ENCODE measurements at regions not wholly inside any gene's neighbourhood (a gene's known extent, or its start where the extent isn't known, plus 50 kb on each side); places are given as distances from the start of the nearest gene placed in this dataset.

DNA sequence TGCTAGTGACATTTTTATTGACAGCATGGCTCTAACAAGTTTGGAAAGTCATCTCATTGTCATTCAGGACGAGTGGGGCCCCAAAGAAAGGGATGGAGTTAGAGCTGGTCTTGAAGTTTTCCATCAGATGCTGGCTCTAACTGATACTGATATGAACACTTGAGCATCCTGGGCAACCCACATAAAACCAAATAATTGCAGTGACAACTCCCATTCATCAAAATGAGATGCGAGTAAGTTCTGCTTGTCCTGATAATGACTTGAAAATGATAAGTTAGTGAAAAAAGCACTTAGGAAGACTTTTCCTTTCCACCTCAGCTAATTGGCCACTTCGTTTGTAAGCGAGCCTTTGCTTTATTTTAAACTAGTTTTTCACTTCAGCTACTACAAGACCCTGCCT, 147.6 kb downstream of the SP3 start:
- no peak for DNase-seq (ENCODE audit: low read depth, low spot score)

- no peak for DNase-seq (ENCODE audit: low read depth, low spot score)
Observed at GRCh38 chr2:173818285-173818684, 146.9 kb downstream of the SP3 start.

DNA sequence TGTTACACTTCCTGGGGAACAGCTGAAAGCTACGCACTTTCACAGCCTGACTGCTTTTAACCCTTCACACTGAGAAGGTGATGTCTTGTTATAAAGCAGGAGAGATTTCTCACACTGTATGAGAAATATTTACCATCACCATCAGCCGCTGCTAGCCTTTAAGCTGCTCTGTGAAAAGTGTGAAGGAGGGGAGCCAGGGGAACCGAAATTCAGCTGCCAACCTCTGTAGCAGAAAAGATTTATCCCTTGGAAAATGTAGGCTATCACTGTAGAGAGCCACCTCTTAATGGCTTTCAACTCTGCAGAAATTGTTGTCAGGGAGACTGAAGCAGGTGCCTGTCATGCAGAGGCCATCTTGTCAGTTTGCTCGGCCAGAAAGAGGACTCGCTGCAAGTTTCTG, 145.3 kb downstream of the SP3 start:
- DNase-seq (ENCODE audit: low read depth, low spot score) = no peak

DNA sequence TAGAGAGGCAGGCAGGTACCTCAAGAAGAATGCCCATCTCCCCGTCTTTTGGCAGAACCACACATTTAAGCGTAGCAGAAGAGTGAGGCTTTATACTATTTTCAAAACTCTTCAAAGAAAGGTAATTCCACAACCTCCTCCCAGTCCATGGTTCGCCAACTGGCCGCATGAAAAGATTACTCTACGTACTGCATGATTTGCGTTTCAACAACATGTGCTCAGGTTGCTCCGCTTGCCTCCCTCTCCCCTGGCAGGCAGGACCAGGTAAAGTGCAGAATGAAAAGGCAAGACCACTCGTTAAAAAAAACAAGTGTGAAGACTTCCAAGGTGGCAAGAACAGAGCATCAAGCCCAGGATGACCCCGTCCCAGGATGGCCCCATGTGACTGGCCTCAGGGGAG, 143.7 kb downstream of the SP3 start:
- no peak for DNase-seq (ENCODE audit: low read depth, low spot score)

- DNase-seq (ENCODE audit: low read depth, low spot score) = no peak
Observed at GRCh38 chr2:173822889-173823542, 142.2 kb downstream of the SP3 start.

- no peak for DNase-seq (ENCODE audit: low read depth, low spot score)
Observed at GRCh38 chr2:173823543-173823939, 141.6 kb downstream of the SP3 start.

DNA sequence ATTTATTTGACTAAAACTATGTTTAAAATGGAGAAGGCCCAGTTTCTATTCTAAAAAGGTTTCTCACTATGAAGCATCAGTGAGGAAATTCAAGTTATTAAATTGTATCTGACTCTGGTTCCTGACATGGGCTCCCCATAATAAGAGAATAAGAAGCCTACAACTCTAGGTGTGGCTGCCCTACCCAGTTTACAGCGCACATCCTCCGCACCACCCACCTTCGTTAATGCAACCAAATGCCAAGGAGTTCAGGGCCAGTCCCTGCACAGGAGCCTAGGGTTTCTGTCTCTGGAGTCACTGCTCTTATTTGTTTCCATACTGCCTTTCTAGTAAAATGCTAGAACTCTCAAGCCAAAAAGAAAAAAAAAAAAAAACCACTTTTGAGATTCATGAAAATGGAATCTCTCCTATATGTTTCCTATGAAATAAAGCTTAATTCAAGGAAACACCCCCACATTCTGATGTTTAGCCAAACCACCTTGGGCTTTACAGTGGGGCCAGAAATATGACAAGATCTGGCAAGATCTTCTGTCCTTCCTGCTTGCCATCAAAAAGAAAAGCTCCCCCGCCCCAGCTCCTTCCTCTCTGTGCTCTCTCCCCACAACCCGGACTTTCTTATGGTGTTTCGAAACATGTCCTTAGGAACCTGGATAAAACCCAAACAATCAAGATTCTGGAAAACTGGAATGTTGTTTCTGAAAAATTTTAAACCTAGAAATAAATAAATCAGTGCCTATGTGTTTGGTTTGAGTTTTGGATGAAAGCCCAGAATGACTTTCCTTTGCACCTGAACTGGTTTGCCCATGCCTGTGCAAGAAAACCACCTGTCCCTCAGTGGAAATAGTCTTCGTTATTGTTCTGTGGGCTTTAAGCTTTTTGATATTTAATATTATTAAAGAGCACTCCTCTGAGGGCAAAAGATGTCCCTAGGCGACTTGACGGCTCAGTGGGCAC, 136.7 kb downstream of the SP3 start:
- no peak for DNase-seq (ENCODE audit: low read depth, low spot score)

GRCh38 chr2:173829727-173830126, 135.4 kb downstream of the SP3 start:
- no peak for DNase-seq (ENCODE audit: low read depth, low spot score)

DNA sequence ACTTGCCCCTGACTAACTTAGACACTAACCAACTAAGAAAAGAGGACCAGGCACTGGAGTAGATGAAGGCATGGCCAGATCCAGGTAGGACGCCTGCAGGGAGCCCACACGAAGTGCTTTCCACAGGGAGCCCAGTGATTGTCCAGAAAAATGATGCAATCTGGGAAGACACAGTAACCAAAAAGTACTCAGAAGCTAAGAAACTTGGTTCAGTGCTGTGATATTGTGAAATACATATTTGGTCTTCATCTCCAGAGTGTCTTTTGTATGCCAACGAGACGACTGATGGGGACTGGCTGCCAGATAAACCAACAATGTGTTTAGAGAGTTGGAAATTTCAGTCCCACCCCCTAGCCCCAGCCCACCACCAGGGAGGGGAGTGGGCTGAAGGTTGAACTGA, 135.0 kb downstream of the SP3 start:
- DNase-seq (ENCODE audit: low read depth, low spot score) = no peak

GRCh38 chr2:173831312-173832229, 133.6 kb downstream of the SP3 start:
- no peak for DNase-seq (ENCODE audit: low read depth, low spot score)

GRCh38 chr2:173834141-173834540, 131.0 kb downstream of the SP3 start:
- DNase-seq (ENCODE audit: low read depth, low spot score) = no peak

- no peak for DNase-seq (ENCODE audit: low read depth, low spot score)
Observed at GRCh38 chr2:173835726-173836125, 129.4 kb downstream of the SP3 start.

GRCh38 chr2:173841110-173841509, 124.1 kb downstream of the SP3 start:
- DNase-seq (ENCODE audit: low read depth, low spot score) = no peak

DNA sequence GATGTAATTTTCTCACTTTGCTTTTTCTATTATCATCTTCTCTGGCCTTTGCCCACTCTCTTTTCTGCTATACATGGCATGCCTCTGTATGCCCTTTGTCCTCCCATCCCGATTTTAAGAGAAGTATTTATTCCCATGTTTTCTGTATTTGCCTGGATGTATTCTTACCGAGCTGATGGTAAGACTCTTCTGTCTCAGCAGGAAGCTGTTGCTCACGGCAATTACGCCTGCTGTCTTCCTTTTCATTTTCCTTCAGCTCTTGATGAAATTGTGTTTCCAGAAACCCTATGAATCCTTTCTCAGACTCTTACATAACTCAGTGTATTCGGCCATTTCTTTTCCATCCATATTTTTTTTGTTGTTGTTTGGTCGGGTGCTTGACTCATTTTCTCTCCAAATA, 121.6 kb downstream of the SP3 start:
- DNase-seq (ENCODE audit: low read depth, low spot score) = no peak

GRCh38 chr2:173851141-173851641, 114.0 kb downstream of the SP3 start:
- DNase-seq (ENCODE audit: low read depth, low spot score) = no peak

GRCh38 chr2:173854141-173854540, 111.0 kb downstream of the SP3 start:
- no peak for DNase-seq (ENCODE audit: low read depth, low spot score)

GRCh38 chr2:173854840-173855239, 110.3 kb downstream of the SP3 start:
- DNase-seq (ENCODE audit: low read depth, low spot score) = no peak

- no peak for DNase-seq (ENCODE audit: low read depth, low spot score)
Observed at GRCh38 chr2:173855661-173856060, 109.5 kb downstream of the SP3 start.

All from activated naive CD8-positive, alpha-beta T cell treated with anti-CD3 and anti-CD28 coated beads, Interleukin-2, amount 50 U/mL, for 16 hours (primary cell).